Neural crest cell (in vitro differentiated cells): ENCODE measurements at regions not wholly inside any gene's neighbourhood (a gene's known extent, or its start where the extent isn't known, plus 50 kb on each side); places are given as distances from the start of the nearest gene placed in this dataset.
"Not testable (repeated sequence)": the region's sequence is repeated elsewhere in the genome, so short reads cannot be mapped to it uniquely, and the experiment has no call there.

ENCODE experiments used
- DNase-seq: peaks from one replicate; pipeline ENCODE4 v3.0.0; 2021; ENCODE audit warnings: low read depth, mixed read lengths, low spot score
- H3K27ac Mint-ChIP-seq: one replicate; pipeline ENCODE4 v1.8.0; 2021; ENCODE audit warnings: mild to moderate bottlenecking, mixed read lengths; ENCODE audit not compliant: unreplicated experiment
- H3K27me3 Mint-ChIP-seq: 2 replicates; pipeline ENCODE4 v1.8.0; 2021; ENCODE audit warnings: low read depth, mild to moderate bottlenecking, mixed read lengths
- H3K36me3 Mint-ChIP-seq: 2 replicates; pipeline ENCODE4 v1.8.0; 2021; ENCODE audit warnings: low read depth, mild to moderate bottlenecking, mixed read lengths
- H3K4me1 Mint-ChIP-seq: 2 replicates; pipeline ENCODE4 v1.8.0; 2021; ENCODE audit warnings: mixed read lengths
- H3K4me3 Mint-ChIP-seq: one replicate; pipeline ENCODE4 v1.8.0; 2021; ENCODE audit warnings: mild to moderate bottlenecking, mixed read lengths
- H3K9me3 Mint-ChIP-seq: 2 replicates; pipeline ENCODE4 v1.8.0; 2021; ENCODE audit warnings: mixed read lengths
- CTCF ChIP-seq: fragments of 200-600 bp; sonication (generic); conservative IDR thresholded peaks from 2 replicates; pipeline ENCODE4 v1.5.0; 2021; ENCODE audit warnings: antibody characterized with exemption, mild to moderate bottlenecking

GRCh38 chr5:56294354-56294753, 61.2 kb upstream of the ANKRD55 start:
- no peak for DNase-seq
- Mint-ChIP-seq H3K36me3 (no peaks in the 10 kb centered on the region), H3K27ac (no peak overlapping the region), H3K9me3 (peaks cover 3% of the 10 kb centered on the region), H3K4me3 (no peak overlapping the region), H3K27me3 (no peaks in the 10 kb centered on the region), H3K4me1 (peaks cover 9% of the 10 kb centered on the region)
- TF ChIP-seq CTCF = no peak

- H3K36me3 Mint-ChIP-seq, H3K4me3 Mint-ChIP-seq, H3K27ac Mint-ChIP-seq, DNase-seq, H3K4me1 Mint-ChIP-seq, H3K9me3 Mint-ChIP-seq, H3K27me3 Mint-ChIP-seq: not testable (repeated sequence)
Observed at GRCh38 chr5:56292874-56293273, 59.7 kb upstream of the ANKRD55 start.

- no peak for DNase-seq
- H3K36me3 Mint-ChIP-seq = no peaks in the 10 kb centered on the region
- H3K4me3 Mint-ChIP-seq = no peak overlapping the region
- H3K27ac Mint-ChIP-seq = no peak overlapping the region
- TF ChIP-seq CTCF = no peak
- H3K27me3 Mint-ChIP-seq = no peaks in the 10 kb centered on the region
- peaks cover 3% of the 10 kb centered on the region for H3K9me3 Mint-ChIP-seq
- peaks cover 10% of the 10 kb centered on the region for H3K4me1 Mint-ChIP-seq
Observed at GRCh38 chr5:56291661-56292374, 58.7 kb upstream of the ANKRD55 start.

GRCh38 chr5:56291079-56291643, 58.0 kb upstream of the ANKRD55 start:
- Mint-ChIP-seq H3K9me3 (peaks cover 3% of the 10 kb centered on the region), H3K4me3 (no peak overlapping the region), H3K27me3 (no peaks in the 10 kb centered on the region), H3K4me1 (peaks cover 10% of the 10 kb centered on the region), H3K36me3 (no peaks in the 10 kb centered on the region), H3K27ac (no peak overlapping the region)
- TF ChIP-seq CTCF = no peak
- DNase-seq = no peak

- Mint-ChIP-seq H3K27ac (no peak overlapping the region), H3K36me3 (no peaks in the 10 kb centered on the region), H3K4me3 (no peak overlapping the region), H3K4me1 (peaks cover 10% of the 10 kb centered on the region), H3K9me3 (peaks cover 3% of the 10 kb centered on the region), H3K27me3 (no peaks in the 10 kb centered on the region)
- no peak for TF ChIP-seq CTCF
- DNase-seq = no peak
Observed at GRCh38 chr5:56290378-56291078, 57.4 kb upstream of the ANKRD55 start.

GRCh38 chr5:56289602-56289987, 56.5 kb upstream of the ANKRD55 start:
- Mint-ChIP-seq H3K4me1 (peaks cover 10% of the 10 kb centered on the region), H3K4me3 (no peak overlapping the region), H3K27me3 (no peaks in the 10 kb centered on the region), H3K36me3 (no peaks in the 10 kb centered on the region), H3K27ac (no peak overlapping the region), H3K9me3 (peaks cover 3% of the 10 kb centered on the region)
- no peak for DNase-seq
- no peak for TF ChIP-seq CTCF
